ENCODE measurements at regions not wholly inside any gene's neighbourhood (a gene's known extent, or its start where the extent isn't known, plus 50 kb on each side); places are given as distances from the start of the nearest gene placed in this dataset.

GRCh38 chr2:126990605-126991532 is 92.2 kb downstream of the TEX51 start:
- no peak for TF ChIP-seq GATA2 (IDR thresholded peaks at IDR 0.05; ENCODE audit: low read depth, low read length)
- no peak for TF ChIP-seq GATA3 (IDR thresholded peaks at IDR 0.05; ENCODE audit: low read depth, low read length)

All from SH-SY5Y (cell line).